ENCODE measurements at regions not wholly inside any gene's neighbourhood (a gene's known extent, or its start where the extent isn't known, plus 50 kb on each side); places are given as distances from the start of the nearest gene placed in this dataset.

DNA sequence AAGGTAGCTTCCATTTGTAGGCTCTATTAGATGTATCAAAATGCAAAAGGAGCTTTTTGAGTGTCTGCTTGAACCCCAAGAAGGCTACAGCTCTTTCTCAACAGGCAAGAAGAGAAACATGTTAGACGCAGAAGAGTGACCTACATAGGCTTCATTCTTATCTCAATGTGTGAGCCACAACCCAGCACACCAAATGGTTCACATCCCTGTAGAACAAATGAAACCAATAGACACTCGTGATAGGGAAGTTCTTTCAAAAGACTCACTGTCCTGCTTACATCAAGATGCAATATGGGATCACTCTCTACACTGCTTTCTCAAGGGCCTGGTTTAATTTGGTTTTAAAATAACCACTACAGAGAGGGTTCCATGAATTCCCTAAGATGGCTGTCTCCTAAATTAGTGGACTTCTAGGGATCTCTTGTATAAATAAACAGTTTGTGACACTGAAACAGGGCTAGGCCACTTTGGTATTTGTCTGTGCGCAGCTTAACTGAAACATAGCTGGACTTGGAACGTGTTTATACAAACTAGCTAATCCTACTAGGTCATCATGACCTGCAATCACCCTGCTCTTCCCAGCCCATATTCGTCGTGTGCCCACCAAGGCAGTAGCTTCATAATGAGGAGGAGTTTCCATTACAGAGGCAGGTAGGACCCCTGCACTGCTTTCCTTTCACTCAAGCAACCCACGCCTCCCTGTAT lies 225.4 kb upstream of the PREP start:
- Histone ChIP-seq H3K27ac (ENCODE audit: low read depth in 1 of 2, low read length in 1 of 2) (no peak overlapping the region), H3K4me1 (ENCODE audit: control insufficient read depth in 5 of 5, insufficient read depth in 5 of 5, low read length in 5 of 5) (no peaks in the 10 kb centered on the region), H3K4me3 (no peak overlapping the region), H3K36me3 (ENCODE audit: control insufficient read depth in 4 of 4, insufficient read depth in 4 of 4, low read length in 4 of 4) (no peaks in the 10 kb centered on the region), H3K9me3 (ENCODE audit: control insufficient read depth in 4 of 4, insufficient read depth in 3 of 4, low read length in 3 of 4) (peaks cover 0 to 2% (median 0%) of the 10 kb centered on the region in 4 donors), H3K27me3 (ENCODE audit: control insufficient read depth in 3 of 3, insufficient read depth in 3 of 3, low read length in 2 of 3) (no peaks in the 10 kb centered on the region), H3K9ac (ENCODE audit: insufficient read depth in 1 of 2, low read length in 2 of 2) (no peak overlapping the region)
- TF ChIP-seq CTCF (IDR thresholded peaks at IDR 0.05; ENCODE audit: control extremely low read depth, extremely low read depth), result no peak
- ATAC-seq (ENCODE audit: insufficient read depth, low FRiP score) (no peak), DNase-seq (no peak)
- WGBS, 2 donors, result 87 to 94% methylated on average over 7 of the region's 7 CpGs

- WGBS, 2 donors, result 90 to 97% methylated on average over 2 of the region's 2 CpGs
- Histone ChIP-seq H3K4me3 (no peak overlapping the region), H3K27ac (ENCODE audit: low read depth in 1 of 2, low read length in 1 of 2) (no peak overlapping the region), H3K36me3 (ENCODE audit: control insufficient read depth in 4 of 4, insufficient read depth in 4 of 4, low read length in 4 of 4) (no peaks in the 10 kb centered on the region), H3K9ac (ENCODE audit: insufficient read depth in 1 of 2, low read length in 2 of 2) (no peak overlapping the region), H3K9me3 (ENCODE audit: control insufficient read depth in 4 of 4, insufficient read depth in 3 of 4, low read length in 3 of 4) (peaks cover 0 to 3% (median 0%) of the 10 kb centered on the region in 4 donors), H3K4me1 (ENCODE audit: control insufficient read depth in 5 of 5, insufficient read depth in 5 of 5, low read length in 5 of 5) (no peaks in the 10 kb centered on the region), H3K27me3 (ENCODE audit: control insufficient read depth in 3 of 3, insufficient read depth in 3 of 3, low read length in 2 of 3) (no peaks in the 10 kb centered on the region)
- no peak for ATAC-seq (ENCODE audit: insufficient read depth, low FRiP score)
- TF ChIP-seq CTCF (IDR thresholded peaks at IDR 0.05; ENCODE audit: control extremely low read depth, extremely low read depth), result no peak
- DNase-seq, result no peak
Measured at GRCh38 chr6:105626295-105627158, 223.6 kb upstream of the PREP start.

DNA sequence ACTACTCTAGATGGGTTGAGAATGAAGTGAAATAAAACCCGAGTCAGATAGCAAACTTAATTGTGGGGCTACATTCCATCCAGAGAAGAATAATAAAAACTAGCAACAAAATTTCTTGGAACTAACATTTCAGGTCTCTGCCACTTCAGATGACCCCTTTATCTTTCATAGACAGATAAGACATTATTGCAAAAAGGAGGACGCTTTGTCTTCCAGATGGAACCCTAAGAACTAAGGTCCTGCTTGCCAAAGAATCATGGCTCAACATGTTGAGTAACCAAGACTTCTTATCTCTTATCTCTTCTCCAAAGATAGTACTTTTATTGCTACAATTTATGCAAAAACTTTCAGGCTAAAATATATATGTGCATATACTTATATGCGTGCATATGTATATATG lies 221.1 kb upstream of the PREP start:
- no peak overlapping the region for H3K27ac ChIP-seq (ENCODE audit: low read depth in 1 of 2, low read length in 1 of 2)
- 84 to 89% methylated on average over 3 of the region's 3 CpGs for WGBS, 2 donors
- H3K27me3 ChIP-seq (ENCODE audit: control insufficient read depth in 3 of 3, insufficient read depth in 3 of 3, low read length in 2 of 3), result no peaks in the 10 kb centered on the region
- H3K9me3 ChIP-seq (ENCODE audit: control insufficient read depth in 4 of 4, insufficient read depth in 3 of 4, low read length in 3 of 4), result peaks cover 0 to 2% (median 0%) of the 10 kb centered on the region in 4 donors
- H3K4me3 ChIP-seq, result no peak overlapping the region
- H3K9ac ChIP-seq (ENCODE audit: insufficient read depth in 1 of 2, low read length in 2 of 2), result no peak overlapping the region
- no peaks in the 10 kb centered on the region for H3K36me3 ChIP-seq (ENCODE audit: control insufficient read depth in 4 of 4, insufficient read depth in 4 of 4, low read length in 4 of 4)
- ATAC-seq (ENCODE audit: insufficient read depth, low FRiP score) (no peak), DNase-seq (peak in 1 of 3 donors; percentile 30)
- TF ChIP-seq CTCF (IDR thresholded peaks at IDR 0.05; ENCODE audit: control extremely low read depth, extremely low read depth), result no peak
- H3K4me1 ChIP-seq (ENCODE audit: control insufficient read depth in 5 of 5, insufficient read depth in 5 of 5, low read length in 5 of 5), result no peaks in the 10 kb centered on the region
